ENCODE measurements at regions not wholly inside any gene's neighbourhood (a gene's known extent, or its start where the extent isn't known, plus 50 kb on each side); places are given as distances from the start of the nearest gene placed in this dataset.
"Not testable (repeated sequence)": the region's sequence is repeated elsewhere in the genome, so short reads cannot be mapped to it uniquely, and the experiment has no call there.

GRCh38 chr6:130494729-130495128 is 128.9 kb downstream of the TMEM200A start:
- no peak for DNase-seq

GRCh38 chr6:130500693-130501092 is 134.9 kb downstream of the TMEM200A start:
- no peak for DNase-seq

- no peak for DNase-seq
Observed at GRCh38 chr6:130503146-130503545, 137.3 kb downstream of the TMEM200A start.

GRCh38 chr6:130505808-130506598 is 140.2 kb downstream of the TMEM200A start:
- DNase-seq: no peak

- DNase-seq: not testable (repeated sequence)
Observed at GRCh38 chr6:130507005-130507665, 141.3 kb downstream of the TMEM200A start.

GRCh38 chr6:130507666-130508028 is 141.8 kb downstream of the TMEM200A start:
- DNase-seq: no peak

GRCh38 chr6:130513770-130514169 is 148.0 kb downstream of the TMEM200A start:
- DNase-seq: peak in 1 of 2 experiments; percentile 23

- no peak for DNase-seq
Observed at GRCh38 chr6:130514712-130515111, 148.9 kb downstream of the TMEM200A start.

GRCh38 chr6:130515306-130515705 is 149.5 kb downstream of the TMEM200A start:
- DNase-seq: no peak

GRCh38 chr6:130516604-130517003 is 150.8 kb downstream of the TMEM200A start:
- no peak for DNase-seq

- DNase-seq: peak in 1 of 2 experiments; percentile 23
Observed at GRCh38 chr6:130517444-130517931, 151.7 kb downstream of the TMEM200A start.

- DNase-seq: no peak
Observed at GRCh38 chr6:130518588-130518987, 152.8 kb downstream of the TMEM200A start.

GRCh38 chr6:130520221-130520620 is 154.4 kb downstream of the TMEM200A start:
- no peak for DNase-seq

GRCh38 chr6:130520801-130521200 is 155.0 kb downstream of the TMEM200A start:
- no peak for DNase-seq

- no peak for DNase-seq
Observed at GRCh38 chr6:130524552-130524951, 158.7 kb downstream of the TMEM200A start.

- no peak for DNase-seq
Observed at GRCh38 chr6:130525408-130525807, 159.6 kb downstream of the TMEM200A start.

GRCh38 chr6:130526466-130526865 is 160.6 kb downstream of the TMEM200A start:
- DNase-seq: no peak

GRCh38 chr6:130527173-130527572 is 161.4 kb downstream of the TMEM200A start:
- no peak for DNase-seq

GRCh38 chr6:130529569-130530149 is 163.8 kb downstream of the TMEM200A start:
- DNase-seq: no peak

GRCh38 chr6:130534627-130535026 is 168.8 kb downstream of the TMEM200A start:
- no peak for DNase-seq

GRCh38 chr6:130535242-130535641 is 169.4 kb downstream of the TMEM200A start:
- DNase-seq: no peak

GRCh38 chr6:130537447-130537846 is 171.6 kb downstream of the TMEM200A start:
- DNase-seq: no peak

- DNase-seq: no peak
Observed at GRCh38 chr6:130547723-130548122, 181.9 kb downstream of the TMEM200A start.
